Hepatocyte (in vitro differentiated cells): ENCODE measurements at regions not wholly inside any gene's neighbourhood (a gene's known extent, or its start where the extent isn't known, plus 50 kb on each side); places are given as distances from the start of the nearest gene placed in this dataset.

ENCODE experiments used
- DNase-seq: peaks from one replicate; pipeline ENCODE4 v3.0.0-alpha.2; 2016; ENCODE audit warnings: low spot score
- H2AFZ ChIP-seq: fragments of 200-600 bp; sonication (generic); 2 replicates; pipeline ENCODE4 v1.6.0; 2016; ENCODE audit warnings: antibody characterized with exemption, mild to moderate bottlenecking
- H3K27ac ChIP-seq: fragments of 200-600 bp; sonication (generic); 2 replicates; pipeline ENCODE4 v1.5.1; 2016; ENCODE audit warnings: mild to moderate bottlenecking
- H3K27me3 ChIP-seq: fragments of 200-600 bp; sonication (generic); 2 replicates; pipeline ENCODE4 v1.6.1; 2016
- H3K36me3 ChIP-seq: fragments of 200-600 bp; sonication (generic); replicated peaks from 2 replicates; pipeline ENCODE4 v1.5.1; 2016; ENCODE audit warnings: low read depth; ENCODE audit not compliant: insufficient read depth
- H3K4me1 ChIP-seq: fragments of 200-600 bp; sonication (generic); 2 replicates; pipeline ENCODE4 v1.5.1; 2016; ENCODE audit warnings: mild to moderate bottlenecking, moderate library complexity; ENCODE audit not compliant: insufficient read depth
- H3K4me2 ChIP-seq: fragments of 200-600 bp; sonication (generic); 2 replicates; pipeline ENCODE4 v1.6.0; 2016
- H3K4me3 ChIP-seq: fragments of 200-600 bp; sonication (generic); 2 replicates; pipeline ENCODE4 v1.5.1; 2016; ENCODE audit warnings: mild to moderate bottlenecking
- H3K79me2 ChIP-seq: fragments of 200-600 bp; sonication (generic); 2 replicates; pipeline ENCODE4 v1.6.0; 2017; ENCODE audit warnings: mild to moderate bottlenecking
- H3K9me2 ChIP-seq: fragments of 200-600 bp; sonication (generic); replicated peaks from 2 replicates; pipeline ENCODE4 v1.6.0; 2017; ENCODE audit warnings: mild to moderate bottlenecking; ENCODE audit not compliant: insufficient read depth
- H3K9me3 ChIP-seq: fragments of 200-600 bp; sonication (generic); 2 replicates; pipeline ENCODE4 v1.5.1; 2016; ENCODE audit warnings: low read depth, mild to moderate bottlenecking
- H4K20me1 ChIP-seq: fragments of 200-600 bp; sonication (generic); 2 replicates; pipeline ENCODE4 v1.6.0; 2016; ENCODE audit warnings: mild to moderate bottlenecking; ENCODE audit not compliant: insufficient read depth, poor library complexity, severe bottlenecking
- EZH2 ChIP-seq: fragments of 200-600 bp; sonication (generic); IDR thresholded peaks from 2 replicates; pipeline ENCODE4 v1.6.1; 2016; ENCODE audit warnings: antibody characterized with exemption, mild to moderate bottlenecking, borderline replicate concordance
- EZH2phosphoT487 ChIP-seq: fragments of 200-600 bp; sonication (generic); IDR thresholded peaks from one replicate; pipeline ENCODE4 v1.6.1; 2018; ENCODE audit warnings: antibody characterized with exemption, mild to moderate bottlenecking, low read depth, moderate library complexity; ENCODE audit not compliant: unreplicated experiment, severe bottlenecking
- WGBS: methylation state at CpG from one replicate; pipeline ENCODE4 v1.1.6; 2016; ENCODE audit warnings: low lambda C conversion rate; ENCODE audit errors: missing lambda C conversion rate; 5-methylcytosine and 5-hydroxymethylcytosine counted together
- TF ChIP-seq, protein P1 (sequence below): fragments of 200-600 bp; sonication (generic); IDR thresholded peaks from 2 replicates; pipeline ENCODE4 v1.5.1; 2016; ENCODE audit warnings: antibody characterized with exemption, mild to moderate bottlenecking; ENCODE audit not compliant: poor library complexity

DNA sequence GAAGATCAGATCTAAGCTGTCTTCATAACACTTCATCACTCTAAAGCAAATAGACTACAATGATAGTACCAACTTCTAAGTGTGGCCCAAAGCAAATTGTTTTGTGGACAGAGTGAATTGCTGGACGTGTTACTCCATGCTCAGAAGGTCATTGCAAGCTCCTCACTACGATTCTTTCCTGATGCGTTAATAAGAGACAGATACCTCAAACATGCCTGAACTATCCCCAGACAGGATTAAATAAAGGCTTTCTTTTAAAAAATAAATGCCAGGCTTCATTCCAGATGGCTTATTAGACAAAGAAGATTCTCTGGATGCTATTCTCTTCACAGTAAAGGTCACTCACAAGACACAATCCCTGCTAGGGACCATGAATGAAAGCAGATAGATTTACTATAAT, 621.2 kb downstream of the DCDC2C start:
- TF ChIP-seq EZH2phosphoT487 (no peak), EZH2 (no peak)
- TF ChIP-seq, protein P1, sequence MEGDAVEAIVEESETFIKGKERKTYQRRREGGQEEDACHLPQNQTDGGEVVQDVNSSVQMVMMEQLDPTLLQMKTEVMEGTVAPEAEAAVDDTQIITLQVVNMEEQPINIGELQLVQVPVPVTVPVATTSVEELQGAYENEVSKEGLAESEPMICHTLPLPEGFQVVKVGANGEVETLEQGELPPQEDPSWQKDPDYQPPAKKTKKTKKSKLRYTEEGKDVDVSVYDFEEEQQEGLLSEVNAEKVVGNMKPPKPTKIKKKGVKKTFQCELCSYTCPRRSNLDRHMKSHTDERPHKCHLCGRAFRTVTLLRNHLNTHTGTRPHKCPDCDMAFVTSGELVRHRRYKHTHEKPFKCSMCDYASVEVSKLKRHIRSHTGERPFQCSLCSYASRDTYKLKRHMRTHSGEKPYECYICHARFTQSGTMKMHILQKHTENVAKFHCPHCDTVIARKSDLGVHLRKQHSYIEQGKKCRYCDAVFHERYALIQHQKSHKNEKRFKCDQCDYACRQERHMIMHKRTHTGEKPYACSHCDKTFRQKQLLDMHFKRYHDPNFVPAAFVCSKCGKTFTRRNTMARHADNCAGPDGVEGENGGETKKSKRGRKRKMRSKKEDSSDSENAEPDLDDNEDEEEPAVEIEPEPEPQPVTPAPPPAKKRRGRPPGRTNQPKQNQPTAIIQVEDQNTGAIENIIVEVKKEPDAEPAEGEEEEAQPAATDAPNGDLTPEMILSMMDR, result no peak
- Histone ChIP-seq H3K27ac (no peak overlapping the region), H3K4me2 (no peak overlapping the region), H2AFZ (no peak overlapping the region), H3K4me3 (no peak overlapping the region), H3K36me3 (no peaks in the 10 kb centered on the region), H3K9me2 (no peaks in the 10 kb centered on the region), H4K20me1 (no peaks in the 10 kb centered on the region), H3K4me1 (no peaks in the 10 kb centered on the region), H3K79me2 (no peaks in the 10 kb centered on the region), H3K9me3 (no peaks in the 10 kb centered on the region), H3K27me3 (no peaks in the 10 kb centered on the region)
- no peak for DNase-seq
- 71% methylated on average over 3 of the region's 3 CpGs for WGBS

DNA sequence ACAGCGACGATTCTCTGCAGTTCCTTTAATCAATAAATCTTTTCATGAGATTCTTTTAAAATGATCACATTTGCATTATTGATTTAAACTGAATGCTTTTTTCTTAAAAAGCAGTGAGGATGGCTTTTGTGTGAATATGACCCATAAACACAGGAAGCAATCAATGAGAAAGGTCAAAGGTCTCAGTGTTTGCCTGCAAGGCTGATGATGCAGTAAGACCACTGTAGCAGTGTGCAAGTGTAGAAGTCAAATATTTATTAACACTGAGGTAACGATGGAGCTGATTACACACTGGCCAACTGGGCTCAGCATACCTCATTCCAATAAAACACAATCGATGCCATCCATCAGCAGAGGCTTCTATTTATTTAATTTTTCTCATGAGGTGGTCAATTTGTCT, 633.5 kb downstream of the DCDC2C start:
- H4K20me1 ChIP-seq, result no peaks in the 10 kb centered on the region
- H3K4me3 ChIP-seq, result no peak overlapping the region
- no peak overlapping the region for H3K4me2 ChIP-seq
- no peak for DNase-seq
- H3K27ac ChIP-seq, result no peak overlapping the region
- no peaks in the 10 kb centered on the region for H3K9me3 ChIP-seq
- H3K27me3 ChIP-seq, result no peaks in the 10 kb centered on the region
- no peaks in the 10 kb centered on the region for H3K36me3 ChIP-seq
- H3K9me2 ChIP-seq, result no peaks in the 10 kb centered on the region
- H3K4me1 ChIP-seq, result no peaks in the 10 kb centered on the region
- no peak overlapping the region for H2AFZ ChIP-seq
- WGBS, result 68% methylated on average over 4 of the region's 4 CpGs
- H3K79me2 ChIP-seq, result no peaks in the 10 kb centered on the region
- TF ChIP-seq EZH2phosphoT487 (no peak), EZH2 (no peak)
- TF ChIP-seq, protein P1, result no peak

- Histone ChIP-seq H3K79me2 (no peaks in the 10 kb centered on the region), H2AFZ (no peak overlapping the region), H3K4me2 (no peak overlapping the region), H3K4me1 (no peaks in the 10 kb centered on the region), H4K20me1 (no peaks in the 10 kb centered on the region), H3K9me3 (no peaks in the 10 kb centered on the region), H3K27ac (no peak overlapping the region), H3K9me2 (no peaks in the 10 kb centered on the region), H3K36me3 (no peaks in the 10 kb centered on the region), H3K4me3 (no peak overlapping the region), H3K27me3 (no peaks in the 10 kb centered on the region)
- TF ChIP-seq EZH2phosphoT487 (no peak), EZH2 (no peak)
- TF ChIP-seq, protein P1, result no peak
- DNase-seq, result no peak
Observed at GRCh38 chr2:4338345-4338744, 635.0 kb downstream of the DCDC2C start.

GRCh38 chr2:4340536-4340935, 637.2 kb downstream of the DCDC2C start:
- H3K9me2 ChIP-seq, result no peaks in the 10 kb centered on the region
- no peaks in the 10 kb centered on the region for H3K27me3 ChIP-seq
- TF ChIP-seq EZH2, result no peak
- TF ChIP-seq EZH2phosphoT487, result no peak
- TF ChIP-seq, protein P1, result no peak
- no peaks in the 10 kb centered on the region for H3K4me1 ChIP-seq
- H4K20me1 ChIP-seq, result no peaks in the 10 kb centered on the region
- no peaks in the 10 kb centered on the region for H3K36me3 ChIP-seq
- no peak overlapping the region for H2AFZ ChIP-seq
- WGBS, result 65% methylated on average over 1 of the region's 1 CpG
- H3K9me3 ChIP-seq, result no peaks in the 10 kb centered on the region
- DNase-seq, result no peak
- no peaks in the 10 kb centered on the region for H3K79me2 ChIP-seq
- H3K27ac ChIP-seq, result no peak overlapping the region
- H3K4me3 ChIP-seq, result no peak overlapping the region
- no peak overlapping the region for H3K4me2 ChIP-seq
